ENCODE measurements at regions not wholly inside any gene's neighbourhood (a gene's known extent, or its start where the extent isn't known, plus 50 kb on each side); places are given as distances from the start of the nearest gene placed in this dataset.

DNA sequence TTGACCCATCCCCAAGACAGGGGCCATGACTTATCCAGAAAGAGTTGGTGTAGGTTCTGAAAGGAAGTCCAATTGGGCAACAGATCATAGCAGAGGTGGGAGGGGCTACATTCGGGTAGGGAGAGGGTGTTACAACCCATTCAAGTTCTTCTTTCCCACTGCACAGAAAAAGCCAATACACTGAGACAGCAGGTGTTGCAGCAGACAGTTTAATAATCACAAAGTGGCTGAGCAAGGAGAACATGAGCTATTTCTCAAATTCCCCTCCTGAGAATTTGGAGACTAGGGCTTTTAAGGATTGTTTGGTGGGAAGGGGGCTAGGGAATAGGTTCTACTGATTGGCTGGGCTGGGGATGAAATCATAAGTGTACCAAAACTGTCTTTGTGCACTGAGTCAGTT, 328.4 kb upstream of the POU3F1 start:
- DNase-seq = no peak

GRCh38 chr1:38371505-38371844, 324.9 kb upstream of the POU3F1 start:
- DNase-seq = no peak

- no peak for DNase-seq
Measured at GRCh38 chr1:38370716-38371504, 324.3 kb upstream of the POU3F1 start.

- no peak for DNase-seq
Measured at GRCh38 chr1:38365242-38365641, 318.6 kb upstream of the POU3F1 start.

GRCh38 chr1:38361566-38361965, 315.0 kb upstream of the POU3F1 start:
- no peak for DNase-seq

DNA sequence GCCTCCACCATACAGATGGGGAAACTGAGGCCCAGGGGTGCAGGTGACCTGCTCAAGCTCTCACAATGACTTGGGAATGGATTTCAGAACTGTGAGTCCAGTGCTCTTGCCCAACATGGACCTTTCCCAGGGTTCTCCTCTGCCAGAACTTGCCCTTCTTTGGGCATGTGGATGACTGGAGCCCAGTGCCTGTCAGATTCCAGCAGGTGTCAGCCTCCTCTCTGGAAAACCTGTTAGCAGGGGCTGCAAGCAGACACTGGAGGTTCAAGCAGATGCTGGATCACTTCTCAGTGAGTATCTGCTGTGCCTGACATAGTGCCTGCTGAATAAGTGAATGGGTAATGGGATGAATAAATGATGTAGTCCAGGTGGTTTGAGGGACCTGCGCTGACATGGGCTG, 314.2 kb upstream of the POU3F1 start:
- DNase-seq = no peak

DNA sequence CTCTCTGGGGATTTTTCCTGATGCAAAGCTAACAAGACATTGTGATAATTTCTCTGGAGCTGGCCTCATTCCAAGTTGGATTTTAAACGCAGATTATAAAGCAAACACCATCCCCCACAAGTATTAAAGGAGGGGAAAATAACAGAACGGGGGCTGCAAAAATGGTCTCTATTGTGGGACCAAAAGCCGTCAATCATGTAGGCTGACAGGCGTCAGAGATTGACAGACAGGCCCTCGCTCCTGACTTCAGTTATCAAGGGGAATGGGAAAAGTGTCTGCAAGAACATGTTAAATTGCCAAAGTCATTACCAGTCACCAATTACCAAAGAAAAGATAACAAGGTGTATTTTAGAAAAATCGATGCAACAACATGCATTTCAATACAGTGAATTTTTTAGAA, 307.4 kb upstream of the POU3F1 start:
- DNase-seq = no peak

GRCh38 chr1:38352869-38353268, 306.3 kb upstream of the POU3F1 start:
- DNase-seq = no peak

- no peak for DNase-seq
Measured at GRCh38 chr1:38347446-38348175, 301.0 kb upstream of the POU3F1 start.

DNA sequence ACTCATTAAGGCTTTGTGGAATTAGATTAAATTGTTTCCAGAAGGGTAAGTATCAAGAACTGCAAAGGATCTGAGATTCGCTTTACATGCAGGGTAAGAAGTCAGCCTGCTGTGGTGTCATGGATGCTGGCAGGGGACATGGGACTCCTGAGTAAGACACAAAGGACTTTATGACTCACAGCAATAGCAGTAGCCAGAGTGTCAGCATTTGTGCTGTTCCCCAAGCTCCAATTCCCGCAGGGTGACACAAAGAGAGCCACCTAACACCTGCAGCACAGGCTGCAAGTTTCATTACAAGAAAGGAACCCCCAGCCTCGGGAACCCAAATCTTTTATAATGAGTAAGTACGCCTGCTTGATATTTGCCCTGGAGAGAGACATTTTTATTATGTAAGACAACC, 298.1 kb upstream of the POU3F1 start:
- DNase-seq = no peak

DNA sequence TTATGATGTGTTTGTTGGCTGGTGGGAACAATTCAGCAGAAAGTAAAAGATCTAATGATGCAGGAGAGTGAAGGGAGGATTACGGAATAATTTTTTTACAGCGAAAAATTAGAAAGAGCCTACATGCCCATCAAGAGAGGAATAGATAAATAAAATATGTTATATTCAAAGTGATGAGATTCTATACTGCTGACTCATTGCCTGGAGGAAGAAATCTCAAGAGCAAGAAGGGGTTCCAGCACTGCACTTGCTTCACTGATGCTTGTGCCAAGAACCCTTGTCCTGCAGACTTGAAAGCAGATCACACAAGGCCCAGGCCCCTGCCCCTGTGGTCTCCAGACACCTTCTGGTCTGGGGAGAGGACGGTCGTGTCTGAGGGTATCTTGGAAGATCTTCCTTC, 295.1 kb upstream of the POU3F1 start:
- no peak for DNase-seq

DNA sequence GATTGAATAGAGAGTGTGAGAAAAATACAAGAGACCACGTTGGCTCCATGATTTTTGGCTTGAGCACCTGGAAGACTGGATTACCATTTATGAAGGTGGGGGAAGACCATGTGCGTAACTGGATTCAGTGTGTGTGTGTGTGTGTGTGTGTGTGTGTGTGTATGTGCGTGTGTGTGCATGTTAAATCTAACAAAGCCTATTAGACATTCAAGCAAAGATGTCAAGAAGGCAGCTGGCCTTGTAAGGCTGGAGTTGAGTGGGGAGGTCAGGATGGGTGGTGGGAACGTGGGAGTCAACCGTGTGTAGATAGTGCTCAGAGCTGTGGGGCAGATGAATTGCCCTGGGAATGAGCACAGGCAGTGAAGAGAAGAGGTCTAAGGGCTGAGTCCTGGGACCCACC, 293.8 kb upstream of the POU3F1 start:
- no peak for DNase-seq

GRCh38 chr1:38337711-38338110, 291.1 kb upstream of the POU3F1 start:
- no peak for DNase-seq

GRCh38 chr1:38336961-38337360, 290.4 kb upstream of the POU3F1 start:
- DNase-seq = no peak

DNA sequence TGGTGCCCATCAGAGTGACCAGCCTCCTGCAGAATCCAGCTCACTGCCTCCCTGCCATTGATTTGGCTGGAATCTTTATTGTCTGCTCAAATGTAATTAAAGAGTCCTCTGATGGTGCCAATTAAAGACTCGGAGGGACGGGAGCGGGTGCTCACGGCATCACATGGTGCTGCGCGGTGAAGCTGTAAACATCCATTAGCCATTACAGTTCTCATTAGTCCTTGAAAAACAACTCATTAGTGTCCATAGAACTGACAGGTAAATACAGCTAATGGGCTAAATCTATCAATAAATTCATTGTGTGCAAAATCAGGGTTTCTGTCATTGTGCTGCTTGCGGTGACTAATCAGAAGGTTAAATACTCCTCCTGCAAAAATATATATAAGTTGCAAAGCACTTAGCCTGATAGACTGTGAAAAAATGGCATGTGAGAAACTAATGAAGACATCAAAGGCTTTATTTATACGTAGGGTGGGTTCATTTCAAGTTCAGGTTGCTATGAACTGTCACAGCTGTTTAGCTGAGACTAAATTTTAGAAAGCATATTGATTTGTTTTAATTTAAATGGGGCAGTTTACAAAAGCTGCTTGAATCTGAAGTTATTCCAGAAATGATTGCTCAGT, 289.8 kb upstream of the POU3F1 start:
- no peak for DNase-seq

DNA sequence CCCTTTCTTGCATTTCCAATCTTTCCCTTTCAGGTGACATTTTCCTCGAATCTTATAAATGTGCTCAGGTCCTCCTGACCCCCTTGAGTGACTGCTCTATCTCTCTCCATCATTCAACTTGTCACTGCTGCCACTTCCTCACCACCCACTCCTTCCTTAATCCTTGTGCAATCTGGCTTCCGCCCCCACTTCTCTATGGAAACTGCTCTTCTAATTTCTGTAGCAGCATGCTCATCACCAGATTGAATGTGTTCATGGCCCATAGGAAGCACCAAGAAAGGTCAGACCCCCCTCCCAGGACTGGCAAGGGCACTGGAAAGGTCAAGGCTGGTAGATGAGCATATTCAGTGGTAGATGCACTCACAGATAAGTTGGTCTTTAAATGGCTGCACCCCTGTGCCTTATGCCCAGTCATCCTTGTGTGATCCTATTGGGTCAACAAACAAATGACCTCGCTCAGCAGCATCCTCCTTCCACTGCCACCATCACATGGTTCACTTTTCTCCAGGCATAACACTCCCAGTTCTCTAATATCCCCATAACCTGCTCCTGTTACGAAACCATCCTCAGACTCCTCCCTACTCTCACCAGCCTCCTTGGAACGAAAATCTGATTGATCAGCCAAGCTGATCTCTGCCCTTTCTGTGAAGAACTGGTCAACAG, 288.5 kb upstream of the POU3F1 start:
- no peak for DNase-seq

- DNase-seq = no peak
Measured at GRCh38 chr1:38332649-38333310, 286.2 kb upstream of the POU3F1 start.

GRCh38 chr1:38331496-38332210, 285.1 kb upstream of the POU3F1 start:
- no peak for DNase-seq

GRCh38 chr1:38330799-38331198, 284.2 kb upstream of the POU3F1 start:
- DNase-seq = no peak

DNA sequence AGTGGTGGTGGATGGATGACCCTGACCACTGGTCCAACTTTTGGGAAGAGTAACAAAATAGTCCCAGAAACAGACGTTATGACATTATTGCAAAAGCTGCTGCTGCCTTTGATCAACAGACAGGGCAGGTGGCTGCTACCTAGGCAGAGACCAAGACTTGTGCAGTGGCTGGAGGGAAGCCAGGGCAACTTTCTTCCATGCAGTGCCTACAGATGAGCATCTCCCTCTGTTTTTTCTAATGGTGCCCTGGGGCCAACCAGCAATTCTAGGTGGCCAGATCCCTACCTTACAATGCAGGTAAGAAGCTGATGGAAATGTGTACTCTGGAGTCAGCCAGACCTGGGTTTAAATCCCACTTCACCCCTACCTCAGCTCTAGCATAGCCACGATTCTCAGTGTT, 283.1 kb upstream of the POU3F1 start:
- no peak for DNase-seq

DNA sequence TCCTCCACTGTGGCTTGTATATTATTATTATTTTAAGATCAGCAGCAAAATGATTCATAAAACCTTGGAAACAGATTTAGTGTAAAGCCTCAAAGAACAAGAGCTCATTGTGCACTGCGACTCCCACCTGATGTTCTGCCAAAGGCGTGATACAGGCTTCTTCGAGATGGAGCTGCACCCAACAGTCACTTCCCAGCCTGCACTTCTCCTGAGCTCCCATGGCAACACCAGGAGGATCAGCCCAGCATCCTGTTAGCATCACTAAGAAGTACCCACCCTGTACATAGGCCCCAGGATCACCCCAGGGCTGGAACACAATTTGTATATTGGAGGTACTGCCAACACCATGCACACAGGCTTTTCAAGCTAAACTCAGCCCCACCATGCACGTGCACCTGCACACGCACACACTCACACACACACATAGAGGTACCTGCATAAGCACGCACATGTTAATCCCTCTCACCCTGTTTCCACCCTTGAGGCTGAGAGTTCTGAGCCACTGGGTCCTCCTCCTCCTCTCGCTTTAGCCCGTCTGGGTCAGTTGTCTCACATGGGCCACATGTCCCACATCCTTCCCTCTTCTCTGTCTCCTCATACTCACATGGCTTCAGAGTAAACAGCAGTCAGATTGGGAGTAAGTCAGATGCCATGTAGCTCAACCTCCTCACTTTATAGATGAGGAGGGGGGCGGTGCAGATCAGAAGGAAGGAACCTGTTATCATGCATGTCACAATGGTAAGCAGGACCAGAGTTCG, 281.9 kb upstream of the POU3F1 start:
- no peak for DNase-seq

DNA sequence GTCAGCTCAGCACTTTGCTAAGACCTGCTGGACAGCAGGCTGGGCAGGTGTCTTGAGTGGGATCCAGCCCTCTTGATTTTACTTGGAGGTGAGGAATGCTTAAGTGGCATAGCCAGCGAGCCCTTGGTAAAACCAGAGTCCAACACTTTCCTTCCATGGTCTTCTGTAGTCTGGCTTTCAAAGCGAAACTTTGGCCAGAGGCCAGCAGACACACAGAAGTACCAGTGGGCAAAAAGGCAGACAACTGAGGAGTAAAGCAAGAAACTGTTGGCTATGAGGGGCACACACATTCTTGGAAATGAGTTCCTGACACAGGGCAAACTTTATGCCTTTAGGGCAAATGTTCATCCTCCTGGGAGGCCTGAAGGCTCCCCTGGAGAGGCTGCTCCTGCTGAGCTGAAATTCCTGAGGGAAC, 281.0 kb upstream of the POU3F1 start:
- DNase-seq = no peak
